Ovary (tissue), 7 donors: ENCODE measurements at regions not wholly inside any gene's neighbourhood (a gene's known extent, or its start where the extent isn't known, plus 50 kb on each side); places are given as distances from the start of the nearest gene placed in this dataset.

Experiments
- DNase-seq, 5 donors: peaks; one replicate each; pipeline ENCODE4 v3.0.0-alpha.2; 2019 to 2020
- H3K27ac ChIP-seq, 2 donors: fragments of 200-600 bp; one replicate each; pipeline versions ENCODE4 v1.5.1 to v1.8.0; 2019 to 2022
- H3K27me3 ChIP-seq: fragments of 200-600 bp; one replicate; pipeline ENCODE4 v1.8.0; 2022
- H3K36me3 ChIP-seq: fragments of 200-600 bp; sonication (generic); one replicate; pipeline ENCODE4 v1.5.1; 2019
- H3K4me1 ChIP-seq: one replicate; pipeline ENCODE4 v1.8.1; 2013; ENCODE audit warnings: mild to moderate bottlenecking, moderate library complexity; ENCODE audit not compliant: insufficient read depth
- H3K4me3 ChIP-seq: fragments of 200-600 bp; sonication (generic); one replicate; pipeline ENCODE4 v1.5.1; 2017
- H3K9me3 ChIP-seq, 2 donors: fragments of 200-600 bp in 1 of 2; sonication (generic) in 1 of 2; one replicate each; pipeline versions ENCODE4 v1.5.1 to v1.8.1; 2013 to 2019; ENCODE audit warnings: mild to moderate bottlenecking in 1 of 2, moderate library complexity in 1 of 2
- CTCF ChIP-seq, 3 donors: fragments of 450-650 bp in 2 of 3; fragments of 200-600 bp in 1 of 3; IDR thresholded peaks; one replicate each; pipeline versions ENCODE4 v1.5.1 to v1.8.0; 2016 to 2022; ENCODE audit warnings: antibody characterized with exemption in 3 of 3, mild to moderate bottlenecking in 1 of 3
- EP300 ChIP-seq: sonication (generic); formaldehyde crosslinking; IDR thresholded peaks from one replicate; pipeline ENCODE4 v1.6.1; 2017; ENCODE audit warnings: antibody characterized with exemption
- POLR2A ChIP-seq: fragments of 450-650 bp; IDR thresholded peaks from one replicate; pipeline ENCODE4 v1.6.1; 2017; ENCODE audit warnings: antibody characterized with exemption, mild to moderate bottlenecking, moderate library complexity
- WGBS, 3 donors: extraction: QIAGEN DNeasy Blood & Tissue Kit in 1 of 3; methylation state at CpG; one replicate each; pipeline versions ENCODE4 v1.1.5 to v1.1.7; 2013 to 2017; 5-methylcytosine and 5-hydroxymethylcytosine counted together
- intact Hi-C, 4 donors: fragments of 100-400 bp; cut with DNase I; formaldehyde crosslinking; loops; one replicate each; pipeline versions ENCODE4 v1.11.0 to v1.15.1; 2022 to 2023
- donor health status: DM: no; HTN: no; CAD: no; lungs with moderate emphysema.
- donor health status: DM: no; HTN: no; CAD: no.
- donor health status: Bipolar disorder and iron deficiency.
- donor health status: DM: no; HTN: no; CAD: no.
- donor health status: DM: yes; HTN: yes; CAD: no.

- peaks cover 2% of the 10 kb centered on the region for H3K4me1 ChIP-seq
- no peaks in the 10 kb centered on the region for H3K36me3 ChIP-seq
- H3K4me3 ChIP-seq, result no peak overlapping the region
- H3K27me3 ChIP-seq, result no peaks in the 10 kb centered on the region
- 86 to 88% (median 87%) methylated on average over 7 of the region's 7 CpGs for WGBS, 3 donors
- DNase-seq, result no peak
- no peaks in the 10 kb centered on the region for H3K9me3 ChIP-seq
- no peak overlapping the region for H3K27ac ChIP-seq
- intact Hi-C loops, result no loop called here
- TF ChIP-seq EP300 (no peak), POLR2A (no peak), CTCF (IDR thresholded peaks at IDR 0.05) (no peak)
Observed at GRCh38 chr20:48094944-48095343, 309.7 kb upstream of the SULF2 start.

GRCh38 chr20:48094196-48094749, 309.0 kb upstream of the SULF2 start:
- WGBS, 3 donors, result 87 to 93% (median 92%) methylated on average over 5 of the region's 5 CpGs
- TF ChIP-seq CTCF (IDR thresholded peaks at IDR 0.05) (no peak), POLR2A (no peak), EP300 (no peak)
- intact Hi-C loops, result no loop called here
- no peak overlapping the region for H3K4me3 ChIP-seq
- no peaks in the 10 kb centered on the region for H3K27me3 ChIP-seq
- no peaks in the 10 kb centered on the region for H3K36me3 ChIP-seq
- no peak for DNase-seq
- no peak overlapping the region for H3K27ac ChIP-seq
- no peaks in the 10 kb centered on the region for H3K4me1 ChIP-seq
- no peaks in the 10 kb centered on the region for H3K9me3 ChIP-seq

- intact Hi-C loops, result no loop called here
- no peaks in the 10 kb centered on the region for H3K9me3 ChIP-seq
- H3K4me3 ChIP-seq, result no peak overlapping the region
- TF ChIP-seq CTCF (IDR thresholded peaks at IDR 0.05) (no peak), EP300 (no peak), POLR2A (no peak)
- no peaks in the 10 kb centered on the region for H3K36me3 ChIP-seq
- H3K27me3 ChIP-seq, result no peaks in the 10 kb centered on the region
- no peak overlapping the region for H3K27ac ChIP-seq
- 55 to 63% (median 62%) methylated on average over 12 of the region's 12 CpGs for WGBS, 3 donors
- H3K4me1 ChIP-seq, result no peaks in the 10 kb centered on the region
- DNase-seq, result no peak
Observed at GRCh38 chr20:48092596-48093280, 307.5 kb upstream of the SULF2 start.

GRCh38 chr20:48090784-48091183, 305.5 kb upstream of the SULF2 start:
- TF ChIP-seq CTCF (IDR thresholded peaks at IDR 0.05) (no peak), EP300 (no peak)
- intact Hi-C loops, result no loop called here
- 82 to 90% (median 88%) methylated on average over 7 of the region's 7 CpGs for whole genome bisulfite sequencing, 3 donors

More at GRCh38 chr20:48090784-48091183, 305.5 kb upstream of the SULF2 start:
- H3K27me3 ChIP-seq, result no peaks in the 10 kb centered on the region
- no peak overlapping the region for H3K27ac ChIP-seq
- no peaks in the 10 kb centered on the region for H3K36me3 ChIP-seq
- no peak for DNase-seq
- no peaks in the 10 kb centered on the region for H3K4me1 ChIP-seq
- H3K4me3 ChIP-seq, result no peak overlapping the region
- no peaks in the 10 kb centered on the region for H3K9me3 ChIP-seq
